HL-60/S4 treated with retinoic acid at 250 ng/mL for 4 days and 3 days (cell line): ENCODE measurements at regions not wholly inside any gene's neighbourhood (a gene's known extent, or its start where the extent isn't known, plus 50 kb on each side); places are given as distances from the start of the nearest gene placed in this dataset.
"Not testable (repeated sequence)": the region's sequence is repeated elsewhere in the genome, so short reads cannot be mapped to it uniquely, and the experiment has no call there.

ENCODE experiments used
- in situ Hi-C: fragments of 300-500 bp; cut with MboI; formaldehyde crosslinking; loops from 2 replicates; pipeline ENCODE4 v1.7.0; 2022; ENCODE audit warnings: low sequenced_read_pairs

DNA sequence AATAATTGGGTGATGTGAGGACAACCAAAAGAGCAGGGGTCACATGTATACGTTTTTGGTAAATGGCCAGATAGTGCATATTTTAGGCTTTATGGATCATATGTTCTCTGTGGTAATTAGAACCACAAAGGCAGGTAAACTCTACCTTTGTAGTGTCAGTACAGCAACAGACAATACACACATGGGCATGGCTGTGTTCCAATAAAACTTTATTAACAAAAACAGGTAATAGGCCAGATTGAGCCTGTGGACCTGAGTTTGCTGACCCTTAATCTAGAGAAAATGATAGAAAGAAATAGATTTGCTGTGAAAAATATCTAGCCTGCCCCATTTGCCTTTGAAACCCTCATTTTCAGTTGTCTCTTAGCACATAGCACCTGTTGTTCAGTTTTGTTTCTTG, 177.2 kb upstream of the CXCR4 start:
- in situ Hi-C loops: no loop called here

GRCh38 chr2:136291871-136292270, 173.9 kb upstream of the CXCR4 start:
- in situ Hi-C loops: no loop called here

GRCh38 chr2:136290326-136290725, 172.4 kb upstream of the CXCR4 start:
- in situ Hi-C loops: no loop called here

DNA sequence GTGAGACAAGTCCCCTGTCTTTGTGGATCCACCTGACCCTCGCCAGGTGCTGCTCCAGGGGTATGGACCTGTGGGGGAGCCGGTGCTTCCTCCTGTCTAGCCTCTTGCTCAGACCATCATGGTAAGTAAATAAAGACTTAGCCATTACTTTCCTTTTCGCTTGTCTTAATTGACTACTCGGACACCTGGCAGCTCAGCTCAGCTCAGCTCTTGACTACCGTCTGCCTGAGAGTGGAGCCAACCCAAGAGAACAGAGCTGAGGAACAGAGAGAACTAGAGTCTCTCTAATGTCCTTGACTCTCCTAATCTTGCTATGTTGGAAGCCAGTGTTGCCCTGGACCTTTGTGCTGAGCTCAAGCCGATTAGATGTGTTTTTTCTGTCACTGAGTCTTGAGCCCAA, 170.3 kb upstream of the CXCR4 start:
- in situ Hi-C loops: no loop called here

DNA sequence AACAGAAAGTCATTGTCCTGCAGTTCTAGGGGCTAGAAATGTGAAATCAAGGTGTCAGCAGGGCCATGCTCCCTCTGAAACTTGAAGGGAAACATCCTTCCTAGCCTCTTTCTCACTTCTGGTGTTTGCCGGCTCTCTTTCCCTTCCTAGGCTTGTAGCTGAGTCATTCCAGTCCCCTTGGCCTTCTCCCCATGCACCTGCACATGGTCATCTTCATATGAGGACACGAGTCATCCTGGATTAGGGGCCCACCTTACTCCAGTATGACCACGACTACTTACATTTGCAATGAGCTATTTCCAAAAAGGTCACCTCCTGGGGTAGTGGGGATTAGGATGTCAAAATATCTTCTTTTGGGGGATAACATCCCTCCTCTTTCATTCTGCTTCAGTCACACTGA, 168.5 kb upstream of the CXCR4 start:
- in situ Hi-C loops: no loop called here

DNA sequence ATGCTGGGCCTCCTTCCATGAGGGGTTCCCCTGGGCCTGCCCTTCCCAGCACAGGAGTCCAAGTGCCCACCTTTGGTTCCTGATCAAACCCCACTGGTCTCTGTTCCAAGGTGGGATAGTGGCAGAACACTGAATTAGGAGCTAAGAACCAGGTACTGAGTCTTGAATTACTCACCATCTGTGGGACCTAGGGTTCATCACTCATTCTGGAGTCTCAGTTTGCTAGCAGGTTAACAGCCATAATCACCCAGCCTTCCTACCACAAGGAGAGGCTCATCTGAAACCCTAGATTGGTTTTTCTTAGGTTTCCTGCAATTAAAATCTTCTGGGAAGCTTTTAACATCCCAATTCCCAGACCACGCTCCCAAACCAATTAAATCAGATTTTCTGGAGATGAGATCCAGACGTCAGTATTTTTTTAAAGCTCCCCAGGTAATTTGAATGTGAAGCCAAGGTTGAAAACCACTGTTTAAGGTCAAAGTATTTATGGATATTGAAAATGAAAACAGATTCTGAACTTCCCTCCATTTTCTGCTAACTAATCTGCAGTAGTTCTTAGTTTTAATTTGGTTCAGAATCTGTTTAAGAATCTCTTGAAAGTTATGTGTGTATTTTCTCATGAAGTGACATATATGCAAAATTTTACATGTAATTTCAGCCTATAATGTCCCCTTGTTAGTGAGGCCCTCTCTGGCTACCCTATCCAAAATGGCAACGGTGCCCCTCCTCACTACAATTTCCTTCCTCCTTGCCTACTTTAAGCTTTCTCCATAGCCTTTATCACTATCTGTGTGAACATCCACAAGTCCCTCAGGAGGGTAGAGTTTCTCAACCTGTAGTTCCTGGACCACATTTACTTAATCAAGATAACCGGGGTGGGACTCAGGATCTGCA, 166.5 kb upstream of the CXCR4 start:
- in situ Hi-C loops: no loop called here

- in situ Hi-C loops: no loop called here
Measured at GRCh38 chr2:136282251-136282650, 164.3 kb upstream of the CXCR4 start.

GRCh38 chr2:136281281-136282114, 163.5 kb upstream of the CXCR4 start:
- in situ Hi-C loops: no loop called here

DNA sequence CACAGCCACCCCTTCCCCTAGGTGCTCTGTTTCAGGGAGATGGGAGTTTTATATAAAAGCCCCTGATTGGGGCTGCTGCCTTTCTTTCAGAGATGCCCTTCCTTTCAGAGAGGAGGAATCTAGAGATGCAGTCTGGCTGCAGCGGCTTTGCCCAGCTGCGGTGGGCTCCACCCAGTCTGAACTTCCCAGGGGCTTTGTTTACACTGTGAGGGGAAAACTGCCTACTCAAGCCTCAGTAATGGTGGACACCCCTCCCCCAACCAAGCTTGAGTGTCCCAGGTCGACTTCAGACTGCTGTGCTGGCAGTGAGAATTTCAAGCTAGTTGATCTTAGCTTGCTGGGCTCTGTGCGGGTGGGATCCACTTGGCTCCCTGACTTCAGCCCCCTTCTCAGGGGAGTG, 148.4 kb upstream of the CXCR4 start:
- in situ Hi-C loops: not testable (repeated sequence)

DNA sequence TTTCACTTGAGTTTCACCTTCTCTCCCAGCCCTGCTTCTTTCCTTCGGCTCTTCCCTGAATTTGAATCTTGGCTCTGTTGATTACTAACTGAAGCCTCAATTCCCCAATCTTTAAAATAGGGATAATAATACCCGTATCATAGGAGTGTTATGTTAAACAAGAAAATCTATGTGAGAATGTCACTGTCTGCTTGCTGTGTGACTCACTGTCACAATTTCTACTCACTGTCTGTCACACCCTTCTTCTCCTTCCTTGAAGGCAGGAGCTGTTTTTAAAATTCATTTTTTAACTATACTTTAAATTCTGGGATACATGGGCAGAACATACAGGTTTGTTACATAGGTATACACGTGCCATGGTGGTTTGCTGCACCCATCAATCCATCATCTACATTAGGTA, 141.6 kb upstream of the CXCR4 start:
- in situ Hi-C loops: no loop called here

GRCh38 chr2:136257893-136258292, 139.9 kb upstream of the CXCR4 start:
- in situ Hi-C loops: no loop called here

DNA sequence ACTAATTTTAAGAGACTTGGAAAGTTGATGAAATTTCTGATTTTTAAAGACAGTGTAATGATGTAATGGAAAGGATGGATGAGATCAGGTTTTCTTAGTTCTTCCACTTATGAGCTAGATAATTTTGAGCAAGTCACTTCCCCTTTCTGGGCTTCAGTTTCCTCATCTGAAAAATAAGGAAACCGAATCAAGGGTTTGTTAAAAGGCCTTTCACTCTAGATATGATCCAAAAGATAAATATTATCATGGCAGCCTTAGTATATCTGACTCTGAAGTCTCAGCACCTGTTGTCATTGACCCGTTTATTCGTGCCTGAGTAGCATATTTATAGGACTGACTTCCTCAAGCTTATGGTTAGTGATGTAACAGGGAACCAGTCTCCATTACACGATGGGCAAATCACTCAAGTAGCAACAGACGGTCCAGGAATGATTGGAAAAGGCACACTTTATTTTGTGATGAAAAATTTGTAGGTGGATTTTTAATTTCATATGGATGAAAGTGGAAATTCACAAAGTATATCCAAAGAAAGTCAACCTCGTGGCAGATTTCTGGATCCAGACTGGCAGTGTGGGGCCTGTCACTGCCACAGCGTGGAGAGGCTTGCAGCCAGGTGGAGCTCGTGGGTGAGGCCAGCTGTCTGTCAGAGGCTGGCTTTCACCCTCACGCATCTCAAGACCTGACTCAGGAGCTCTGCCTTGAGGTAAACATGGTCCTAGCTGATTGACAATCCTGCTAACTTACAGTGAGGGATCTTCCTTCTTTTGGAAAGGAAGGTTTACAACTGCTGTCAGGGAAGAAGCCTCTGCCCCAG, 137.9 kb upstream of the CXCR4 start:
- in situ Hi-C loops: no loop called here

DNA sequence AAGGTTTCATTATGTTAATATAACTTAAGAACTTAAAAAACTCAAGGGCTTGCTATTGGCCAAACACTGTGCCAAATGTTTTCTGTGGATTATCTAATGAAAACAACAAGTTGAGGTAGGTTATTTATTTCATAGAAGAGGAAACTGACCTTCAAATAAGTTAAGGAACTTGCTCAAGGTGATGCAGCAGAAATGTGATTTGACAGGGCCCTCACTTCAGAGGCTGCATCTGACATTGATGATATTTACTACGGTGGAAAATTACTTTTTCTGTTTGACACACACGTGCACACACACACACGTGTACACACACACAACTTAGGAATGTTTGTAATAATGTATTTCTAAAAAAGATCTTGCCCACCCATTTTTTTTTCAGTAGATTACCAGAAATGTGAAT, 137.2 kb upstream of the CXCR4 start:
- in situ Hi-C loops: no loop called here

DNA sequence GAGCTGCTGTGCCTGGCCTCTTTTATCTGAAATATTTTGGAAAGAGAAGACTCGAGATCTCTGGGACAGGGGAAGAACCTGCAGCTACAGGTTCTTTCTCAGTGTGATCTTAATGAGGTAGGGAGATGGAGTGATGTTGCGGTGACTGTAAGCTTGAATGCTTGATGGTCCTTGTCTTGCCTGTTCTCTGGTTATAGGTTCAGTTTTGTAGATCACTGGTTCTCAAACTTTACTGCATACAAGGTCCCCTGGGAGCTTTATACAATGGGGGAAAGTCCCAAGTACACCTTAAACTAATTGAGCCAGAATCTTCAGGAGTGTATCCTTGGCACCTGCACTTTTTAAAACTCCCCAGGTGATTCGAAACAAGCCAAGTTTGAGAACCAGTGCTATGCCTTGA, 136.7 kb upstream of the CXCR4 start:
- in situ Hi-C loops: no loop called here

GRCh38 chr2:136253288-136254004, 135.5 kb upstream of the CXCR4 start:
- in situ Hi-C loops: no loop called here

DNA sequence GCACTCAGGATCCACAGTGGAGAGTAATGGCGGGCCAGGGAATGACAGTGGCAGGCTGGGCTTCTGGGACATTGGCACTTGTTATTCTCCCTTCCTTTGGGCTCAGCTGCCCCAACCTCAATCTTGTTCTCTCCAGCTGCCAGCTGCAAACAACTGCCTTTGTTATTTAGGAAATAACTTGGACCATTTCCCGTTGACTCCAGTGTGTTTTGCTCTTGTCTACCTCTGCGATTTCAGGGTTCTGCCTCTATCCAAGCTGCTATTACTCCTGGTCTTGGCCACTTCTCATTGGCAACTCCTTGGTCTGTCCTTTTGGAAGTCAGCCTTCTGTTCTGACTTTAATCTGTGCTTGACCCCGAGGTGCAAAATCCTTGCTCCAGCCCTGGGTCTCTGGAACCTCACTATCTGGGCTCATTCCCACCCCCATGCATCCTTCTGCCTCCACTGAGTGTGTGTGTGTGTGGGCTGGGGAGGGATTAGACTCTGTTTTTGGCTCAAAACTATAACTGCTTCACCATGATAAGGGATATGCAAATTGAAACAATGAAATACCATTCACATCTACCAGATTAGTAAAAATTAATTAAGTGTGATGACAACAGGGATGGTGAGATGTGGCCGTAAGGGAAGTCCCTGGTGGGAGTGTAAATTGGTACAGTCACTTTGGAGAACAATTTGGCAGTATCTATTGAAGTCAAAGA, 134.1 kb upstream of the CXCR4 start:
- in situ Hi-C loops: no loop called here

DNA sequence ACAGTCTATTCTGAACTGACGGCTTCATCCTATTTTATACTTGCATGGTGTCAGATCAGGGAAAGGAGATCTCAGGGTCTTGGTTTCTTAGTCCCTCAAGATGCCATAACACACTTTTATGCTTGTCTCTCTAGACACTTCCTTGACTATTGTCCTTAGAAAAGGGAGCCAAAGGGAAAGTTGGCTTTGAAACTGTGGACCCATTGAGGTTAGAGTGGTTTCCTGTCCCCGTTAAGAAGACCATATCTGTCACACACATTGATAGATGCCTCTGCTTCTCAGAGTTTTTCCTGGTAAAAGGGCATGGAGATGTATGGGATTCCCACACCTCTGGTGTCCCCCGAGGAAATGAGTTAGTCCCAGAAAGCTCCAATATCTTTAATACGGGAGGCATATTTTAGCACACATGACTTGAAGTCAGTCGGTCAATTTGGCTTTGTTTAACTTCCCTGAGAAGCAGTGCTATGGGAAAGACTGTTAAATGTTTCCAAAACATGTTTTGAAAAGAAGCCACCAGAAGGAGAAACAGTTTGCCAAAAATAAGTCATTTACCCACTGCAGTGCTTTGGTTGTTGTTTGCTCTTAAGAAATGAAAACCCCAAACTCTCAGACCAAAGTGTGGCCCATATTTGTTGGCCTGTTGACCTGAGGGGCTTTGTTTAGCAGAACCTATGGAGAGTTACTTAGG, 133.4 kb upstream of the CXCR4 start:
- in situ Hi-C loops: no loop called here

DNA sequence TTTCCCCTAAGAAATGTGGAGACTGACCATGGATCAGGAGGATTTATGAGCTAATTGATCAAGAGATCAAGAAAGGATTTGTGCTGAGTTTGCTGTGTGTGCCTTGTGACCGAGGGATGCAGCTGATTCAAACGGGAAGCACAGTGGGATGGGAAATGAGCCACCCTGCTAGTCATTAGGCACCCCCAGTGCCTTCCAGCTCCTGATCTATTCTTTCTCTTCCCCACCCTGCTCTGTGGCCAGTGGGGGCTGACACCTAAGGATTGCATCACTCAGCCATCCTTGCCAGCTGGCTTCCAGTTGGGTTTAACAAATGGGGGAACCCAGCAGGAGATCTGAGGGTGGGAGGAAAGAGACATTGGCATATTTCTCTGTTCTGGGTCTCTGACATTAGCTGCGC, 132.2 kb upstream of the CXCR4 start:
- in situ Hi-C loops: no loop called here

DNA sequence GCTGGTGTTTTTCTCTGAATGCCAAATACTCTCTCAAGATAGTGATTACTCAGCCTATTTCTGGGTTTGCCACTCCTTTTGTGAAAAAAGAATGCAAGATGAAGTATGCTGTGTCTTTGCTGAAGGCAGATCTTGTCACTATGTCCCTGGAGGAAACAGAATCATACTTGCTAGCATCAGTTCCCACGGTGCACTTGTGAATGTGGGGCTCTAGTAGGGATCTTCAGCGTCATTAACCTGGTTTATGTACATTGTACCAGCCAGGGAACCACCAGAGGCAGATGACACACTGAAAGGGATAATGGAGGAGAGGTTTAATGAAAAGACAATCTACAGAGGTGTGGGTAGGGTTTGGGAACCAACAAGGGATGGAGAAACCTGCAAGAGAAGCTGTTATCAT, 131.0 kb upstream of the CXCR4 start:
- in situ Hi-C loops: no loop called here
